Breast epithelium (tissue), 4 donors: ENCODE measurements at regions not wholly inside any gene's neighbourhood (a gene's known extent, or its start where the extent isn't known, plus 50 kb on each side); places are given as distances from the start of the nearest gene placed in this dataset.
A peak's percentile ranks its signal among the peaks of the same experiment; 100 is the strongest.

Source experiments
- DNase-seq, 2 donors: peaks; one replicate each; pipeline ENCODE4 v3.0.0-alpha.2; 2019; ENCODE audit warnings: low spot score in 2 of 2
- H3K27ac ChIP-seq, 2 donors: fragments of 200-600 bp; sonication (generic) in 1 of 2; one replicate each; pipeline ENCODE4 v1.5.1; 2016 to 2019; ENCODE audit warnings: mild to moderate bottlenecking in 1 of 2
- H3K27me3 ChIP-seq, 2 donors: fragments of 200-600 bp; sonication (generic) in 1 of 2; one replicate each; pipeline versions ENCODE4 v1.5.1 to v1.6.0; 2017 to 2019; ENCODE audit warnings: control low read depth in 1 of 2, mild to moderate bottlenecking in 1 of 2
- H3K36me3 ChIP-seq: fragments of 200-600 bp; one replicate; pipeline ENCODE4 v1.5.1; 2019
- H3K4me1 ChIP-seq, 2 donors: fragments of 200-600 bp; sonication (generic); one replicate each; pipeline ENCODE4 v1.5.1; 2016 to 2019; ENCODE audit warnings: control low read depth in 1 of 2
- H3K4me3 ChIP-seq, 3 donors: fragments of 200-600 bp; sonication (generic); 1 replicate in 2 of 3; 2 replicates in 1 of 3; pipeline ENCODE4 v1.5.1; 2016 to 2019; ENCODE audit warnings: mild to moderate bottlenecking in 3 of 3, moderate library complexity in 2 of 3
- H3K9me3 ChIP-seq, 2 donors: fragments of 200-600 bp; sonication (generic) in 1 of 2; one replicate each; pipeline ENCODE4 v1.5.1; 2016 to 2019; ENCODE audit warnings: control low read depth in 1 of 2
- POLR2A ChIP-seq: fragments of 450-650 bp; IDR thresholded peaks from one replicate; pipeline ENCODE4 v1.6.1; 2016; ENCODE audit warnings: antibody characterized with exemption, mild to moderate bottlenecking, moderate library complexity
- POLR2AphosphoS5 ChIP-seq, 3 donors: sonication (generic); formaldehyde crosslinking; IDR thresholded peaks; one replicate each; pipeline ENCODE4 v1.6.1; 2017; ENCODE audit warnings: antibody characterized with exemption in 3 of 3
- intact Hi-C: fragments of 100-400 bp; cut with DNase I; formaldehyde crosslinking; loops from one replicate; pipeline ENCODE4 v1.15.1; 2023; ENCODE audit warnings: low total_unique reads
- TF ChIP-seq, protein P1 (sequence below), 3 donors: fragments of 450-650 bp; IDR thresholded peaks; one replicate each; pipeline ENCODE4 v1.5.1; 2016 to 2017; ENCODE audit warnings: antibody characterized with exemption in 3 of 3, mild to moderate bottlenecking in 3 of 3, moderate library complexity in 3 of 3

- Histone ChIP-seq H3K27me3 (no peaks in the 10 kb centered on the region), H3K4me3 (no peak overlapping the region), H3K4me1 (no peaks in the 10 kb centered on the region), H3K27ac (no peak overlapping the region), H3K9me3 (no peaks in the 10 kb centered on the region), H3K36me3 (no peaks in the 10 kb centered on the region)
- TF ChIP-seq, protein P1, sequence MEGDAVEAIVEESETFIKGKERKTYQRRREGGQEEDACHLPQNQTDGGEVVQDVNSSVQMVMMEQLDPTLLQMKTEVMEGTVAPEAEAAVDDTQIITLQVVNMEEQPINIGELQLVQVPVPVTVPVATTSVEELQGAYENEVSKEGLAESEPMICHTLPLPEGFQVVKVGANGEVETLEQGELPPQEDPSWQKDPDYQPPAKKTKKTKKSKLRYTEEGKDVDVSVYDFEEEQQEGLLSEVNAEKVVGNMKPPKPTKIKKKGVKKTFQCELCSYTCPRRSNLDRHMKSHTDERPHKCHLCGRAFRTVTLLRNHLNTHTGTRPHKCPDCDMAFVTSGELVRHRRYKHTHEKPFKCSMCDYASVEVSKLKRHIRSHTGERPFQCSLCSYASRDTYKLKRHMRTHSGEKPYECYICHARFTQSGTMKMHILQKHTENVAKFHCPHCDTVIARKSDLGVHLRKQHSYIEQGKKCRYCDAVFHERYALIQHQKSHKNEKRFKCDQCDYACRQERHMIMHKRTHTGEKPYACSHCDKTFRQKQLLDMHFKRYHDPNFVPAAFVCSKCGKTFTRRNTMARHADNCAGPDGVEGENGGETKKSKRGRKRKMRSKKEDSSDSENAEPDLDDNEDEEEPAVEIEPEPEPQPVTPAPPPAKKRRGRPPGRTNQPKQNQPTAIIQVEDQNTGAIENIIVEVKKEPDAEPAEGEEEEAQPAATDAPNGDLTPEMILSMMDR (IDR thresholded peaks at IDR 0.05) = no peak
- TF ChIP-seq POLR2AphosphoS5 (IDR thresholded peaks at IDR 0.05) (no peak), POLR2A (no peak)
- DNase-seq = no peak
- intact Hi-C loops = no loop called here
These were observed 161.1 kb upstream of the ZMIZ1 start for GRCh38 chr10:78907551-78908211.

DNA sequence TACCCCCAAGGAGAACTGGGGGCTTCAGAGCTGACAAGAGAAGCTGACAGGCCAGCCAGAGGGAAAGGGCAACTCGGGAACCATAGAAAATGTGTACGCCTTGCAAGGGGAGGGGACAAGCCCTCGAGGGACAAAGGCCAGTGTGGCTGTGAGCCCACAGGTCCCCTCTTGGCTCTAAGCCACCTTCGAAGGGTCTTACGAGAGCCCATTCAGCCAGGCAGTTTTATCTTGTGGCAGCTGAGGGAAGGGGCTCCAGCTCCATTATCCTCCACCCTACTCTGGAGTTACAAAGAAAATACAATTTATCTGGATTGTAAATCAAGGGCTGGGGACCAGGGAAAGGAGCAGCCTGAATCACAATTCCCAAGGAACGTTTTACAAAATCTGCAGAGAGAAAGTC lies 159.5 kb upstream of the ZMIZ1 start:
- Histone ChIP-seq H3K4me1 (peaks cover 0 to 2% of the 10 kb centered on the region in 2 donors), H3K27me3 (no peaks in the 10 kb centered on the region), H3K9me3 (no peaks in the 10 kb centered on the region), H3K27ac (no peak overlapping the region), H3K36me3 (no peaks in the 10 kb centered on the region), H3K4me3 (no peak overlapping the region)
- DNase-seq = peak in 1 of 2 donors; percentile 3
- TF ChIP-seq, protein P1 (IDR thresholded peaks at IDR 0.05) = no peak
- TF ChIP-seq POLR2A (no peak), POLR2AphosphoS5 (IDR thresholded peaks at IDR 0.05) (no peak)
- intact Hi-C loops = no loop called here

- Histone ChIP-seq H3K27me3 (no peaks in the 10 kb centered on the region), H3K9me3 (no peaks in the 10 kb centered on the region), H3K36me3 (no peaks in the 10 kb centered on the region), H3K4me3 (no peak overlapping the region), H3K4me1 (peaks cover 0 to 5% of the 10 kb centered on the region in 2 donors), H3K27ac (no peak overlapping the region)
- TF ChIP-seq POLR2AphosphoS5 (IDR thresholded peaks at IDR 0.05) = no peak
- TF ChIP-seq, protein P1 (IDR thresholded peaks at IDR 0.05) = no peak
- no peak for TF ChIP-seq POLR2A
- DNase-seq = peak in 1 of 2 donors; percentile 5
- intact Hi-C loops = no loop called here
These were observed 158.7 kb upstream of the ZMIZ1 start for GRCh38 chr10:78910021-78910420.

DNA sequence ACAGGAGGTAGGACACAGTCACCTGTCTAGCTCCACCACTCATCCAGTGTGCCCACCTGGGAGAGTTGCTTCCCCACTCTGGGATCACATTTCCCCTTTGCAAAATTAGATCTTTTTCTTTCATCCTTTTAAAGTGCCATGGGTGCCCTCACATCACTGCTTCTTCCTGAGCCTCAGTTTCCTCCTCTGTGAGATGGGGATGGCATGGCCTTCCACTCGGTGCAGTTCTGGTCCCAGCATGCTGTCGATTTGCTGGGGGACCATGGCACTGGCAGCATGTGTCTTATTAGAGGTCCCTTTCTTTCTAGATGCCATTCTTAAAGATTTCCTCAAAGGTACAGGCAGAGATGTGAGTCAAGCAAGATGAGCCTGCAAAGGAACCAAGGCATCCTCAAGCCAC lies 158.3 kb upstream of the ZMIZ1 start:
- H3K4me3 ChIP-seq = no peak overlapping the region
- no peak overlapping the region for H3K27ac ChIP-seq
- intact Hi-C loops = no loop called here
- TF ChIP-seq POLR2AphosphoS5 (IDR thresholded peaks at IDR 0.05) = no peak
- TF ChIP-seq, protein P1 (IDR thresholded peaks at IDR 0.05) = no peak
- TF ChIP-seq POLR2A = no peak
- H3K4me1 ChIP-seq = peaks cover 0 to 5% of the 10 kb centered on the region in 2 donors
- no peaks in the 10 kb centered on the region for H3K9me3 ChIP-seq
- DNase-seq = no peak
- H3K36me3 ChIP-seq = no peaks in the 10 kb centered on the region
- no peaks in the 10 kb centered on the region for H3K27me3 ChIP-seq

- intact Hi-C loops = no loop called here
- peak in 1 of 2 donors; percentile 0 for DNase-seq
- Histone ChIP-seq H3K4me3 (no peak overlapping the region), H3K9me3 (no peaks in the 10 kb centered on the region), H3K27me3 (no peaks in the 10 kb centered on the region), H3K27ac (no peak overlapping the region), H3K4me1 (peaks cover 0 to 5% of the 10 kb centered on the region in 2 donors), H3K36me3 (no peaks in the 10 kb centered on the region)
- TF ChIP-seq POLR2A = no peak
- no peak for TF ChIP-seq POLR2AphosphoS5 (IDR thresholded peaks at IDR 0.05)
- TF ChIP-seq, protein P1 (IDR thresholded peaks at IDR 0.05) = no peak
These were observed 157.9 kb upstream of the ZMIZ1 start for GRCh38 chr10:78910886-78911285.
